DMS79 treated with DMSO at 0.1 percent for 48 hours (cell line): ENCODE measurements at regions not wholly inside any gene's neighbourhood (a gene's known extent, or its start where the extent isn't known, plus 50 kb on each side); places are given as distances from the start of the nearest gene placed in this dataset.

Experiments
- DNase-seq: peaks from one replicate; lab custom pipeline; 2025; lab: John Stamatoyannopoulos, UW

DNA sequence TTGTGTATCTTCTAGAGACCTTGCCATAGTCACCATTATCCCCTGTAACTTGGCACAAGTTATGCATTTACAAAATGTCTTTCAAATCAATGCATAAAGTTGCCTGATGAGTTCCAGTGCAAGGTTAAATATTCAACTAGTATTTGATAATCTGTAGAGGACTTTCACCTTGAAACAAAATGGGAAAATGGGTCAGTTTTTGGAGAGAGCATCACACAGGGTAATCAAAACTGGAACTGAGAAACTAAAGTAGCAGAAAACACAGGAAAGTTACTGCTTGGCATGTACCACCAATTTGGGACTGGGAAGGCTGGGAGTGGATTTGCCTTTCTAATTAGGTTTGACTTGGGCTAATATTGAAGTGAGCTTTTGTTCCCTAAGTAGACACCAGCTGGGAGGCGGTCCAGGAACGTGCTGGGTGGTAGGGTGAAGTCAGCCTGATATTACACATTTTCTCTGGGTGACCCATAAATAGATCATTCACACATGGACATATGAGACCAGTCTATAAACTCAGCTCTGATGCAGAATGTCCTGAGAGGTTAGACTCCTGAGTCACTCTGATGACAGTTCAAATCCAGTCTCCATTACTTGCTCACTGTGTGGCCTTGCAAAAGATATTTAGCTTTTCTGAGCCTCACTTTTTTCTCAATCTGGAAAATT, 152.3 kb downstream of the PCTP start:
- no peak for DNase-seq

DNA sequence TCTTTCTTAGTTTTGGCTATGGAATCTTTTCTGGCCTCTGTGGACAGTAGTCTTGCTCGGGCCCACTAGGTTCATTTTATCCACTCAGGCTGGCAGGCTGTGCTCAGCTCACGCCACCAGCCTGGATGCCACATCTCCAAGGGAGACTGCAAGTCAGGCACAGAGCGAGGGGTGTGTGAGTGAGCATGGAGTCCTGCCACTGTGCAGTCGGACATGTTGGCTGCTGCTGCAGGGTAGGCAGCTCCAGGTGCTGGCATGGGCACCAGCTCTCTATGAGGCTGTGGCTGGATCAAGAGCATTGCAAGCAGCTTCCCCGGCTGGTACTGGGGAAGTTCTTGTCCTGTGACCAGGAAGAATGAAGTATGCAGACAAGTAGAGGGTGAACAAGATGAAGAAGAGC, 158.9 kb downstream of the PCTP start:
- no peak for DNase-seq

DNA sequence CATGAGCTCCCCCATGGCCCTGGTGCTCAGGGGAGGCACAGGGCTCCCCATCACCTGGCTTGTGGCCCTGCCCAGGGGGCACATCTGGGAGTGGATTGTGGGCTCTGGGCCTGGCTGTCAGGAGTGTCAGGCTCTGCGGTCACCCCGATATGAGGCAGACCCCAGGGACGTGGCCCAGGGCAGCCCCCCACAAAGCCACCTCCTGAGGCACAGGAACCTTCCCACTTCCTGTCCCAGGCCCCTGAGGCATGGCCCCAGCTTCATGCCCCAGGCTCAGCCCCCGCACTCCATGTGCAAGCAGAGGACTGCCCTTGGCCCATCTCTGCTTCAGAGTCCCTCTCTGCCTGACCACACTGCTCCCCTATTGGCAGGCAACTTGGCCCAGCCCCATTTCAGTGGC, 160.3 kb downstream of the PCTP start:
- DNase-seq = no peak

DNA sequence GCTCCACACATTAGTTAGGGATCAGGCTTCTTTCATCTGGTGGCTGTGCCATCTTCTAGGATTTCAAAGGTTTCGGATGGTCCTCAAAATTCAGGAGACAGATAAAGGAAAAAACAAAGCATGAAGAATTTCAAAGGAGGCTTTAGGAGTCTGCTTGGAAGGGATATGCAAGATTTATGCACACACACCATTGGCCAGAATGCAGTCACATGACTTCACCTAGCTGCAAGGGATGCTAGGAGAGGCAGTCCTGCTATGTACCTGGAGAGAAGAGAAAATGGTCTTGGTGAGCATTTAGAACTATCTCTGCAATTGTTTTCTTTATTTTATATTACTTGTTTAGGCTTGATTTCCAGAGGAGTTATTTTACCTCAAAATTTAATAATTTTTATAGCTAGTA, 174.6 kb downstream of the PCTP start:
- no peak for DNase-seq

DNA sequence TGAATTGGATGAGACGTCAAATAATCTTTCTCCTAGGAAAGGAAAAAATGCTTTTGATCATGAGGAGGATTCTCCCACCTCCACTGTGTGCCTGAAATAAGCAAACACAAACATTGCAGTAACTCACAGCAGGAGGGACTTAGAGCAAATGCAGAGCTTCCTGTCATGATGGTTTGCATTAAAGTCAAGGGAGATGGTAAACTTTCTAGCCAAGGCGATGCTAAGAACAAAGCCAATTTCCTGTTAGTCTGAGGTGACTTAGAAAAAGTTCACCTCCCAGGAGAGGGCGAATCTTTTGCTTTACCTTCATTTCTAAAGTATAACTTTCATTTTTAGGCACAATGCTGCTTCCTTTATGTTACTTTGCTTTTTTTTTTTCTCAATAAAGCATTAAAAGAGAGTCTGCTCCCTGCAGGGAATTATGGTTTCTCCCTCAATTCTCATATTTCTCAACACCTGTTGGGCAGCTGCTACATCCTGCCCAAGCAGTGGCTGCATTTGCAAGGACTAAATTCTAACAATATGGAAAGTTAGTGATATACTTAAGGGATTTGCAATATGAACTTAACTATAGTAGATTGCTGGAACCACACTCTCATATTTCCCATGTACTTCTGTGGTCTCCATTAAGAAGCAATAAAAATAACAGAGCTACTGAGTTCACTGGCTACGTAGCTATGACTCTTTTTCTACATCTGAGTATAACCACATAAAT, 175.6 kb downstream of the PCTP start:
- DNase-seq = no peak

DNA sequence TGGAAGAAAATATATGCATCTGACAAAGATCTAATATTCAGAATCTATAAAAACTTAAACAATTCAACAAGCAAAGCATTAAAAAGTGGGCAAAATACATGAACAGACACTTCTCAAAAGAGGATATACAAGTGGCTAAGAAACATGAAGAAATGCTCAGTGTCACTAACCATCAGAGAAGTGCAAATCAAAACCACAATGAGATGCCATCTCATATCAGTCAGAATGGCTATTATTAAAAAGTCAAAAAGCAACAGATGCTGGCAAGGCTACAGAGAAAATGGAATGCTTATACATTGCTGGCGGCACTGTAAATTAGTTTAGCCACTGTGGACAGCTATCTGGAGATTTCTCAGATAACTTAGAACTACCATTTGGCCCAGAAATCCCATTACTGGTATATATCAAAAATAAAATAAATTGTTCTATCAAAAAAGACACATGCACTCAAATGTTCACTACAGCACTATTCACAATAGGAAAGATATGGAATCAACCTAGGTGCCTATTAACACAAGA, 179.5 kb downstream of the PCTP start:
- no peak for DNase-seq

DNA sequence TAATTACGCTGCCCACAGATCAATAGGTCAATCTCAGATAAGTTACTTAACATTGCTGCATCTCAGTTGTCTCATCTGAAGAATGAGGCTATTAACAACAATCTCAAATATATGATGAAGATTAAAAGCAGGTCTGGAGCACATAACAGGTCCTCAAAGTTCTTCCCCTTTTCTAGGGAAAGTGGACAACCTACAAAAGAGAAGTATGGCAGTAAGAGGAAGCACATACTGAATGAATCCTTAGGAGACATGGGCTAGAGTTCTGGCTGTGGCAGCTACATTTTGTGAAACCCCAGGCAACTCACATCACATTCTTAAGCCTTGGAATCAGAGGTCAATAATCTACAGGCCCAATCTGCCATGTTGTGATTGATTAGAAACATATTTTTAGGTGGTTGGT, 180.6 kb downstream of the PCTP start:
- DNase-seq = no peak

DNA sequence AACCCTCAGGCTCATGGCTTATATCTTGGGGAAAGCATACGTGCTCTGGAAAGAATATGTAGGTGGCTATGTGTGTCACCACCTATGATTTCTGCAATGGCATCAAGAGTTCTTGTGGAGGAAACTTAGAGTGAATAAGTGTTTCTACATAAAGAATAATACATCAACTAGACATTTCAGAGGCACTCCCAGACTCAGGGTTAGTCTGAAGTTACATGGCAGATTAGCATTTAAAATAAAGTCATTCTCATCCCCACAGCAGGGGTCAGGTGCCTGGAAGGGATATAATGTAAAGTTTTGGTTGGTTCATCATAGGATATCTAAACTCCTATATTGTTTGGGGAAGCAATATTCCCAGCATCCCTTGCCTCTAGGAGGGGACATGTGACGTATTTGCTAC, 182.1 kb downstream of the PCTP start:
- no peak for DNase-seq

DNA sequence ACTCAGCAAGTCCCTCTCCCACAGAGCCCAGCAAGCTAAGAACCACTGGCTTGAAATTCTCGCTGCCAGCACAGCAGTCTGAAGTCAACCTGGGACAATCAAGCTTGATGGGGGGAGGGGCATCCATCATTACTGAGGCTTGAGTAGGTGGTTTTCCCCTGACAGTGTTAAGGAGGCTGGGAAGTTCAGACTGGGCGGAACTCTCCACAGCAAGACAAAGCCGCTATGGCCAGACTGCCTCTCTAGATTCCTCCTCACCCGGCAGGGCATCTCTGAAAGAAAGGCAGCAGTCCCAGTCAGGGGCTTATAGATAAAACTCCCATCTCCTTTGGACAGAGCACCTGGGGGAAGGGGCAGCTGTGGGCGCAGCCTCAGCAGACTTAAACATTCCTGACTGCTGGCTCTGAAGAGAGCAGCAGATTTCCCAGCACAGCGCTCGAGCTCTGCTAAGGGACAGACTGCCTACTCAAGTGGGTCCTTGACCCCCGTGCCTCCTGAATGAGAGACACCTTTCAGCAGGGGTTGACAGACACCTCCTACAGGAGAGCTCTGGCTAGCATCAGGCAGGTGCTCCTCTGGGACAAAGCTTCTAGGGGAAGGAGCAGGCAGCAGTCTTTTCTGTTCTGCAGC, 188.4 kb downstream of the PCTP start:
- peak; percentile 1 for DNase-seq

DNA sequence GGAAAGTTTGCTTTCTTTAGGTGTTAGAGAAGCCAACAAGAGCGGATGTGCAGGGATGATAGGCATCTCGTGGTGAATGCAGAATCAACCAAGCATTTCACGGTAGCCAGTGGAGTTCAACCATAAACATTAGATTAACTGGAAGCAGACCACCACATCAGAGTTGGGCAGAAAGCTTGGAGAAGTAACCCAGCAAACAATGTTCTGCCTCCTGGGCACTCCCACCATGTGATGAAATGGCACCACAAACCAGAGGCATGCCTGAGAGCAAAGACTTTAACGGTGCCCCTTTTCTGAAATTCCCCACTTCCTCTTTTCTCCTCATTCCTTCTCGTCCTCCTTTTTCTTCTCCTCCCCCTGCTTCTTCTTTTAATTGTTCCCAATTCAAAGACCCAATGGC, 193.5 kb upstream of the ANKFN1 start:
- DNase-seq = no peak

DNA sequence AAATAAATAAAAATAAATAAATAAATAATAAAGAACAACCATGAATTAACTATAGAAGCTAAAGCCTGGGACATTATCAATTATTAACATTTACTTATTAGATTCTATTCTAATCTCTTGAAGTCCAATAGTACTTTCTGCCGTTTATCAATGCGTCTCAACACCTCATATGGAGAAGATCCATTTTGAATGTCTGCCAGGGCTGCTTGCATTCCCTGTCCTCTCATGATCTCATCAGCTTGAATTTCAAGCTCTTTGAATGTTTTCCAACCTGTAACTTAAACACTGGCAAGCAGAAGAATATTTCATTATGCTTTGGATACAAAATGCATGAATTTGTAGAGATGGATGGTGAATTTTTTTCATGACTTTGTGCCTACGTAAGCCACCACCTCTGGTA, 191.9 kb upstream of the ANKFN1 start:
- no peak for DNase-seq

DNA sequence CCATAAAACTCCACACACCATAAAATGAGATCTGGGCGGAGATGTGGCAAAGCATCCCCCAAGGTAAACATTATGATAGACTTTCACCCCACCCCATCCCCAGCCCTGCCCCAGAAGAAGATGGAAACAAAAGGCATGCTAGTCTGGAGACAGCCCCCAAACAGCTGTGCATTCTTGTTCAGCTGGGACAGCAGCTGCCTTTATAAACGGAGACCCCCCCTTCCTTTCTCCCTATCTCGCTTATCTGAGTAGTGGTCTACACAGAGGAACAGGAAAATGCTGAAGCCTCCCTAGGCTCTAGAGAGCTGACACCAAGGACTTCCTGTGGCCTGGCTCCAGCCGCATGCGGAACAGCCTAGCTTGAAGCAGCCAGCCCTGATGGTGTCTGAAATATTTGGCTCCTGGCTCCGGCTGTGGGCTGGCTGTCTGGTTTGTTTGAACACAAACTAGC, 190.3 kb upstream of the ANKFN1 start:
- no peak for DNase-seq

DNA sequence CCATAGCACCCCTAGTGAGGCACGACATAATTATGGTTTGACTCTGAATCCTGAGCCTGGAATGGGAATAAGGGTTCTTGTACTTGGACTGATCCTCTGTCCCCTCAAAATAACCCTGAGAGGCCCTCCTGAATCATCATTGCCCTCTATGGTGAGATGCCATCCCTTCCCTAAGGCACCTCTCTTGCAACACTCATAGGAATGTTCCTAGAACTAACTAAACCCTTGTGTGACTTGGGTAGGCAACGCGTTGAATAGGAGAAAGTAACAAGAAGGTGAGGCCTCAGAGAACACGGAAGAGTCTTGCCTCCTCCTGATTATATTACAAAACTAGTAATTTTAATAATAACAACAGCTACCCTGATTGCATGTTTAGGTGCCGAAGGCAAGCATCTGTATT, 189.1 kb upstream of the ANKFN1 start:
- DNase-seq = no peak

DNA sequence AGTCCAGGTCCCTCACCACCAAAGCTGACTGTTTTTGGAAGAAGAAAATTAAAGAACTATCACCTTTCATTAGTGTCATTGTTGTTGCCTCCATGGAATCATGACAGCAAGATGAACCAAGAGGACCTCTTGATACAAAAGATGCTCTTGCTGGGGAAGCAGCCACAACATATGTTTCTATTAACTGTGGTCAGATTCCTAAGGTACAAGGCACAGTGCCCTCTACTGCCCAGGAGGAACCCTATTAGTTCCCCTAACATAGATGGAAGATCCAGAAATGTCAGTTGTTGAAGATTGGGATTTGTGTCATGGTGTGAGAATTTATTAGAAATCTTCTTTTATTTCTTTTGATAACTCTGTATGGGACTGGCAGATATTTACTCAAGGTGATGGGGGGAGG, 188.2 kb upstream of the ANKFN1 start:
- DNase-seq = no peak

DNA sequence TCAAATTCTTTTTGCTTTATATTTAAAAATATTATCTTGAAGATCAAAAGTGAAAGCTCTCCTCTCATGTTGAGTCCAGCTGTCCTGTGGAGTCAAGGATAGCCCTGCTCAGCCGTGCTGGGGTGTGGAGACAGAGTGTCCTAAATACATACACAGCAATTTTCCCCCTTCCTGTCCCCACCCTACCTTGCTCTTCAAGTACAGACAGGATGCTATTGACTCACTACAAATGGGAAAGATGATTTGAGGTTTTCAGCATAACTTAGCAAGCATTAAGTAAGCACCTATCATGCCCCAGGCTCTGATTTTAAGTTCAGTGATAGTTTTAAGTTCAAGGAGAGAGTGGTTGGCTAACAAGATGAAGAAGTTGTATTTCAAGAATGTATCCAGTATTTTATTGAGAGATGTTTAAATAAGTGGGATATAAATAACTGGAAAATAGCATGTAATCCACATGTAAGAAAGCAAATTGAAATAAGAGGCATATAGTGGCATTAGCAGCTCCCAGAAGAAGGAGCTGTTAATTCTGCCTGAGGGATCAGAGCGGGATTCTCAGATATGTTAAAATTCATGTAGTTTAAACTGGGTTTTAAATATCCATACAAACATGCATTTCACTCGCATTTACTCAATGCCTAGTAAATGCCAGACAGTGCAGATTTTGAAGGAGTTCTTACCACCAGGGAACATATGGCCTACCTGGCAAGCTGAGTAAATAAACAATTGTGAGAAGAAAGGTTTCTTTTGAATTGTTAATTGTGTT, 183.5 kb upstream of the ANKFN1 start:
- DNase-seq = no peak

DNA sequence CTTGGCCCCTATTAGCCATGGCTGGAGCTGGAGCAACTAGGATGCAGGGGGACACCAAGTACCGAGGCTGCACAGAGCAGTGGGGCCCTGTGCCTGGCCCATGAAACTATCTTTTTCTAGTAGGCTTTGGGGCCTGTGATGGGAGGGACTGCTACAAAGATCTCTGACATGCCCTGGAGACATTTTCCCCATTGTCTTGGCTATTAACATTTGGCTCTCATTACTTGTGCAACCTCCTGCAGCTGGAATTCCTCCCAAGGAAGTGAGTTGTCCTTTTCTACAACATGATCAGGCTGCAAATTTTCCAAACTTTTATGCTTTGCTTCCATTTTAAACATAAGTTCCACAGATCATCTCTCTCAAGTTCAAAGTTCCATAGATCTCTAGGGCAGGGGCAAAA, 174.7 kb upstream of the ANKFN1 start:
- no peak for DNase-seq

DNA sequence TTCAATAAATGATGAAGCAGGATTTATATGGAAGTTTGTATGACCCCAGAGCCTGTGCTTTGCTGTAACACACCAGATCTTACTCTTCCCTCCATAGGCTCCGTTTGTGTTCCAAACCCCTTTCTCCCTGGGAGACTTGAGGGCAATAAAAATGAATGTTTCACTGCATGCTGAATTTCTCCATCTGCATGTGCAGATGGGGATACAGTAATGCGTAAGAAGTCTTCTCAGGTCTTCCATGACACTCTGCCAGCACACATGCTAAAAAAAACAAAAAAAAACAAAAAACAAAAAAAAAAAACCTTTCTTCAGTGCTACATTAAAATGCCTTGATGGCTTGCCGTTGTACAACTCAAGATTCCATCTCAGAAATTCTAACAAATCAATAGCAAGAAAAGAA, 170.2 kb upstream of the ANKFN1 start:
- DNase-seq = no peak

DNA sequence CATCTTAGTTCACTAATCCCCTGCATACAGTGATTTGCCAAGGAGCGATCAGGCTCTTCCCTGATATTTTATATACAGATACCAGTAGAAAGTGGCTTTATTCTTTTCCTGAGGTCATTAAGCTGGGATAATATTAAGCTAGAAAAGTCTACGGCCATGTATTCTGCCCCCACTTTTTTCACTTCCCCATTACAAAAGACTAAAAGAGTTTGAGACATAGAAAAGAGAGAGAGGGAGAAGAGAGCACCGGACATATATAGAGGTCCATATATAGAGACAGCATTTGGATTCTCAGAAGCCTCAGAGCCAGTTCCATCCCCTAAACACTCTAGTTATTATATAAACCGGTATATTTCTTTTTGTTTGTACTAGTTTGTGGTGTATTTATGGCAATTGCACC, 166.5 kb upstream of the ANKFN1 start:
- no peak for DNase-seq

DNA sequence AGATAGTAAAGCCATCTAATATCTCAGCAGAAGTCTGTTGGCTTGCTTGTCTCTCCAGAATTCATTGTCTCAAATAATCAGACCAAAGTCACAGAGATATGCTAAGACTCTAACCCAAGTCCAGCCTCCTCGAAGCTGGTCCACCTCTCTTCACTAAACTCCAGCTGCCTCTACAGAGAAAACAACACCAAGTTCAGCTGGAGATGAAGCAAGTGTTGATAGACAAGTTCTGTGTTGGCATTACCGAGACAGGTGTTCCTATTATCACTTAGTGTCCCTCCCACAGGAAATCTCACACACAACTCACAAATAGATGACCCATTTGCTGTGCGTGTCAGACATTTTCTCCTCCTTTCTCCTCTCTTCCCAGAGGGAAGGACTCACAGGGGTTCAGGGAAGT, 164.4 kb upstream of the ANKFN1 start:
- DNase-seq = no peak

DNA sequence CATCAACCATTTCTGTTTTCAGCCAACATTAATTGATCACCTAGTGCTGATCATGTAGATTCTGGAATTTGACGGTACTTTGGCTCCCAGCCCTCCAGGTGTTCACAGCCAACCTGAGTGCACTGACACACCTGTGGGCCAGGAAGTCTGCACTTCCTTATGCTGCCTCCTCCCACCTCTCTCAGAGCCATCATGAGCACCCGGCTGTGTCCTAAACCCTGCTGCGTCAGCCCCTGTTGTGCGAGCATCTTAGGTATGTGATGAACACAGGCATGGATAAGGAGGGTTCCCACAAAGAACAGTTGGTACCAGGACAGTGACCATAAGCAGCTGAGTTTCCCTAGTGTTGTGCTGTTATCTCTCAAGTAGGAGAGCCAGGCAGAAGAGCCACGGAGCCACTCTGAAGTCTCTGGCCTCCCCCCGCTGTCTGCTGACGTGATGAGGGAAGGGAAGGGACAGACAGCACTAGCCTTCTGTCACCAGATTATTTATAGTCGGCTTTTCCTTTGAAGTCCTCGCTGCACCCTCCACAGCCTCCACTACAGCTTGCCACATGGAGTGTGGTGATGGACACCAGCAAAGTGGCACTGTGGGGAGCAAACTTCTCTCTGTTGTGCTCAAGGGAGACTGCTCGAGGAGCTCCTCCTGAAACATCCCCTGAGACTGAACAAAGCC, 162.8 kb upstream of the ANKFN1 start:
- DNase-seq = no peak

DNA sequence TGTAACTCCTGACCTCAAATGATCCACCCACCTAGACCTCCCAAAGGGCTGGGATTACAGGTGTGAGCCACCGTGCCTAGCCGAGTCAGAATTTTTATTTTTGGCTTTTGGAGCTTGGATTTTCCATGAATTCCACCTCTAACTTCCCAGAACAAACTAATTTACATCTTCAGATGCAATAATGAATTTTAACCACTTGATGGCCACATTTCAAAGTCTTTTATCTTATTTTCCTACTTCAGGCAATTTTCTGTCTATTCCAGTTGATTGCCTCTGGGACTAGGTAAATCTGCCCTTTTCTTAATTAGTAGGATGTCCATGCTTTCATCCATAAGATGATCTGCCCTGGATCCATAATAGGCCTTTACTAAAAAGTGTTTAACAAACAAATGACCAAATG, 156.4 kb upstream of the ANKFN1 start:
- DNase-seq = no peak

DNA sequence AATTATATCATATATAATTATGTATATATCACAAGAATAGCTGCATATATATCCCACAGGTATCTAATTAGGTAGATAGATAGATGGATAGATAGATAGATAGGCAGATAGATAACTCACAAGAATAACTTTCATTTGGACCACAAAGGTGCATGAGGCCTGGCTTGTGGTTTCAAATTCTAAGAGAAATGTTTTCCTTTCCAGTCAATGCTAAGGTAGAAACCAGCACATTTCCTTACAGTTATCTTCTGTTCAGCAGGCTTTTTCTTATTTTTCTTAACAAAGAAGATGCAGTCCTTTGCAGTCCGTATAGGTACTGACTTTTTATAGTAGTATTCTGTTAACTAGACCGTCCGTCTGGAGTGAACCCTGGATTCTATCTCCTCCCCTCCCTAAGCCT, 152.9 kb upstream of the ANKFN1 start:
- DNase-seq = no peak
